Stimulated activated CD4-positive, alpha-beta T cell treated with anti-CD3 and anti-CD28 coated beads, Interleukin-12 subunit alpha, Interleukin-12 subunit beta, amount 100 ng/mL, for 48 hours (primary cell): ENCODE measurements at regions not wholly inside any gene's neighbourhood (a gene's known extent, or its start where the extent isn't known, plus 50 kb on each side); places are given as distances from the start of the nearest gene placed in this dataset.

Experiments used
- DNase-seq, 3 donors: peaks; one replicate each; pipeline ENCODE4 v3.0.0-alpha.2; 2020; ENCODE audit warnings: low read depth in 2 of 3, low spot score in 1 of 3

- DNase-seq: no peak
Observed at GRCh38 chr1:229075716-229076115, 195.2 kb upstream of the RAB4A start.

- DNase-seq: no peak
Observed at GRCh38 chr1:229076195-229076594, 194.7 kb upstream of the RAB4A start.

GRCh38 chr1:229079016-229079595, 191.8 kb upstream of the RAB4A start:
- DNase-seq: no peak

- no peak for DNase-seq
Observed at GRCh38 chr1:229080361-229080760, 190.6 kb upstream of the RAB4A start.

GRCh38 chr1:229085291-229085690, 185.6 kb upstream of the RAB4A start:
- DNase-seq: no peak

GRCh38 chr1:229086091-229086490, 184.8 kb upstream of the RAB4A start:
- DNase-seq: no peak

GRCh38 chr1:229086686-229087085, 184.2 kb upstream of the RAB4A start:
- DNase-seq: no peak

GRCh38 chr1:229087339-229087738, 183.6 kb upstream of the RAB4A start:
- DNase-seq: no peak

GRCh38 chr1:229087906-229088305, 183.0 kb upstream of the RAB4A start:
- DNase-seq: no peak

- no peak for DNase-seq
Observed at GRCh38 chr1:229088711-229089110, 182.2 kb upstream of the RAB4A start.

- no peak for DNase-seq
Observed at GRCh38 chr1:229089586-229090208, 181.2 kb upstream of the RAB4A start.

- DNase-seq: no peak
Observed at GRCh38 chr1:229091721-229092136, 179.2 kb upstream of the RAB4A start.

GRCh38 chr1:229092377-229093237, 178.3 kb upstream of the RAB4A start:
- DNase-seq: no peak

- no peak for DNase-seq
Observed at GRCh38 chr1:229093238-229093540, 177.7 kb upstream of the RAB4A start.

- no peak for DNase-seq
Observed at GRCh38 chr1:229093609-229094336, 177.1 kb upstream of the RAB4A start.

- no peak for DNase-seq
Observed at GRCh38 chr1:229094476-229095311, 176.2 kb upstream of the RAB4A start.

- DNase-seq: no peak
Observed at GRCh38 chr1:229095325-229095724, 175.6 kb upstream of the RAB4A start.

GRCh38 chr1:229097356-229097755, 173.6 kb upstream of the RAB4A start:
- no peak for DNase-seq

- DNase-seq: no peak
Observed at GRCh38 chr1:229098361-229098760, 172.6 kb upstream of the RAB4A start.

GRCh38 chr1:229098903-229099578, 171.9 kb upstream of the RAB4A start:
- no peak for DNase-seq
